ENCODE measurements at regions not wholly inside any gene's neighbourhood (a gene's known extent, or its start where the extent isn't known, plus 50 kb on each side); places are given as distances from the start of the nearest gene placed in this dataset.
"Not testable (repeated sequence)": the region's sequence is repeated elsewhere in the genome, so short reads cannot be mapped to it uniquely, and the experiment has no call there.

GRCh38 chrX:41019041-41019392, 66.2 kb upstream of the USP9X start:
- no peak overlapping the region for H3K4me3 ChIP-seq (ENCODE audit: low read depth, low read length)
- TF ChIP-seq, protein P1, sequence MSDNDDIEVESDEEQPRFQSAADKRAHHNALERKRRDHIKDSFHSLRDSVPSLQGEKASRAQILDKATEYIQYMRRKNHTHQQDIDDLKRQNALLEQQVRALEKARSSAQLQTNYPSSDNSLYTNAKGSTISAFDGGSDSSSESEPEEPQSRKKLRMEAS (IDR thresholded peaks at IDR 0.05; ENCODE audit: low read depth, low read length): no peak
- TF ChIP-seq POLR2A (IDR thresholded peaks at IDR 0.05; ENCODE audit: extremely low read depth, insufficient read length): no peak
- no peak for TF ChIP-seq MYC (IDR thresholded peaks at IDR 0.05; ENCODE audit: low read depth, low read length)
- TF ChIP-seq, protein P2, sequence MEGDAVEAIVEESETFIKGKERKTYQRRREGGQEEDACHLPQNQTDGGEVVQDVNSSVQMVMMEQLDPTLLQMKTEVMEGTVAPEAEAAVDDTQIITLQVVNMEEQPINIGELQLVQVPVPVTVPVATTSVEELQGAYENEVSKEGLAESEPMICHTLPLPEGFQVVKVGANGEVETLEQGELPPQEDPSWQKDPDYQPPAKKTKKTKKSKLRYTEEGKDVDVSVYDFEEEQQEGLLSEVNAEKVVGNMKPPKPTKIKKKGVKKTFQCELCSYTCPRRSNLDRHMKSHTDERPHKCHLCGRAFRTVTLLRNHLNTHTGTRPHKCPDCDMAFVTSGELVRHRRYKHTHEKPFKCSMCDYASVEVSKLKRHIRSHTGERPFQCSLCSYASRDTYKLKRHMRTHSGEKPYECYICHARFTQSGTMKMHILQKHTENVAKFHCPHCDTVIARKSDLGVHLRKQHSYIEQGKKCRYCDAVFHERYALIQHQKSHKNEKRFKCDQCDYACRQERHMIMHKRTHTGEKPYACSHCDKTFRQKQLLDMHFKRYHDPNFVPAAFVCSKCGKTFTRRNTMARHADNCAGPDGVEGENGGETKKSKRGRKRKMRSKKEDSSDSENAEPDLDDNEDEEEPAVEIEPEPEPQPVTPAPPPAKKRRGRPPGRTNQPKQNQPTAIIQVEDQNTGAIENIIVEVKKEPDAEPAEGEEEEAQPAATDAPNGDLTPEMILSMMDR (IDR thresholded peaks at IDR 0.05; ENCODE audit: low read depth, low read length): no peak
- DNase-seq (ENCODE audit: low read depth): no peak

GRCh38 chrX:41022566-41022965, 62.7 kb upstream of the USP9X start:
- no peak overlapping the region for H3K4me3 ChIP-seq (ENCODE audit: low read depth, low read length)
- DNase-seq (ENCODE audit: low read depth): peak; percentile 53
- TF ChIP-seq MYC (IDR thresholded peaks at IDR 0.05; ENCODE audit: low read depth, low read length): no peak
- TF ChIP-seq, protein P2 (IDR thresholded peaks at IDR 0.05; ENCODE audit: low read depth, low read length): no peak
- TF ChIP-seq, protein P1 (IDR thresholded peaks at IDR 0.05; ENCODE audit: low read depth, low read length): no peak
- TF ChIP-seq POLR2A (IDR thresholded peaks at IDR 0.05; ENCODE audit: extremely low read depth, insufficient read length): no peak

GRCh38 chrX:41023098-41023497, 62.1 kb upstream of the USP9X start:
- TF ChIP-seq, protein P2 (IDR thresholded peaks at IDR 0.05; ENCODE audit: low read depth, low read length): no peak
- TF ChIP-seq, protein P1 (IDR thresholded peaks at IDR 0.05; ENCODE audit: low read depth, low read length): no peak
- TF ChIP-seq POLR2A (IDR thresholded peaks at IDR 0.05; ENCODE audit: extremely low read depth, insufficient read length): no peak
- DNase-seq (ENCODE audit: low read depth): no peak

DNA sequence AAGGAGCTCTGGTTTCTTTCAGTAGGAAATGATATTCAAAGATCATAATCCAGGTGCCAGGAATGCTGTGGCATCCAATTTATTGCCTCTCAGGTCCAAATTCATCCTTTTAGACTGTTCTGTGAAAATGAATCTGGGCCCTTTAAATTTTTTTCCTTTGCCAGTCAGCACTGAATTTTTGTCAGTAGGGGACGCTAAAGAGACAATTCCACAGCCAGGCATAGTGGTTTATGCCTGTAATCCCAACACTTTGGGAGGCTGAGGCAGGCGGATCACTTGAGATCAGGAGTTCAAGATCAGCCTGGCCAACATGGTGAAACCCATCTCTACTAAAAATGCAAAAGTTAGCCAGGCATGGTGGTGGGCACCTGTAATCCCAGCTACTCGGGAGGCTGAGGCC, 60.9 kb upstream of the USP9X start:
- TF ChIP-seq, protein P2 (IDR thresholded peaks at IDR 0.05; ENCODE audit: low read depth, low read length): peak; percentile 7
- not testable (repeated sequence) for DNase-seq (ENCODE audit: low read depth)

More at GRCh38 chrX:41023098-41023497, 62.1 kb upstream of the USP9X start:
- H3K4me3 ChIP-seq (ENCODE audit: low read depth, low read length): no peak overlapping the region

GRCh38 chrX:41024755-41025154, 60.5 kb upstream of the USP9X start:
- TF ChIP-seq MYC (IDR thresholded peaks at IDR 0.05; ENCODE audit: low read depth, low read length): no peak
- TF ChIP-seq POLR2A (IDR thresholded peaks at IDR 0.05; ENCODE audit: extremely low read depth, insufficient read length): no peak
- TF ChIP-seq, protein P1 (IDR thresholded peaks at IDR 0.05; ENCODE audit: low read depth, low read length): no peak
- no peak for DNase-seq (ENCODE audit: low read depth)
- no peak overlapping the region for H3K4me3 ChIP-seq (ENCODE audit: low read depth, low read length)

More for the DNA sequence above, 60.9 kb upstream of the USP9X start:
- H3K4me3 ChIP-seq (ENCODE audit: low read depth, low read length): not testable (repeated sequence)

GRCh38 chrX:41025926-41026701, 59.1 kb upstream of the USP9X start:
- DNase-seq (ENCODE audit: low read depth): no peak
- TF ChIP-seq, protein P1 (IDR thresholded peaks at IDR 0.05; ENCODE audit: low read depth, low read length): no peak
- TF ChIP-seq, protein P2 (IDR thresholded peaks at IDR 0.05; ENCODE audit: low read depth, low read length): no peak
- TF ChIP-seq MYC (IDR thresholded peaks at IDR 0.05; ENCODE audit: low read depth, low read length) (no peak), POLR2A (IDR thresholded peaks at IDR 0.05; ENCODE audit: extremely low read depth, insufficient read length) (no peak)
- no peak overlapping the region for H3K4me3 ChIP-seq (ENCODE audit: low read depth, low read length)

All from NB4 (cell line).